Amniotic epithelial cell (primary cell): ENCODE measurements at regions not wholly inside any gene's neighbourhood (a gene's known extent, or its start where the extent isn't known, plus 50 kb on each side); places are given as distances from the start of the nearest gene placed in this dataset.
A peak's percentile ranks its signal among the peaks of the same experiment; 100 is the strongest.
"Not testable (repeated sequence)": the region's sequence is repeated elsewhere in the genome, so short reads cannot be mapped to it uniquely, and the experiment has no call there.

Experiments
- DNase-seq: peaks from one replicate; pipeline ENCODE4 v3.0.0-alpha.2; 2010; ENCODE audit warnings: low read depth

DNA sequence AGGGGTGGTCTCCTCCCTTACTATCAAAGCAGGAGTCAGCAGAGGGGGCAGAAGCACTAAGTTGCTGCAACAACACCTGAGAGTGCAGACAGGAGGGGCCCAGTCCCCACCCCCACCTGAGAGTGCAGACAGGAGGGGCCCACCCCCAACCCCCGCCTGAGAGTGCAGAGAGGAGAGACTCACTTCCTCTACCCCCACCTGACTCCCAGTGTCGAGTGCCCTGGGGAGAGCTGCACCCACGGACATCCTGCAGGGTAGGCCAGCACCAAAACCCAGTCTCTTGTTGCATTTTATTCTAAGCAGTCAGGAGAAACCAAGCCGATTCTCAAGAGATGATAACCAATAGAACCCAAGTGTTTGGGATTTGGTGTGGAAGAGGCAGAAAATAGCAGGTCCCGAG, 78.4 kb downstream of the NAPG start:
- no peak for DNase-seq

DNA sequence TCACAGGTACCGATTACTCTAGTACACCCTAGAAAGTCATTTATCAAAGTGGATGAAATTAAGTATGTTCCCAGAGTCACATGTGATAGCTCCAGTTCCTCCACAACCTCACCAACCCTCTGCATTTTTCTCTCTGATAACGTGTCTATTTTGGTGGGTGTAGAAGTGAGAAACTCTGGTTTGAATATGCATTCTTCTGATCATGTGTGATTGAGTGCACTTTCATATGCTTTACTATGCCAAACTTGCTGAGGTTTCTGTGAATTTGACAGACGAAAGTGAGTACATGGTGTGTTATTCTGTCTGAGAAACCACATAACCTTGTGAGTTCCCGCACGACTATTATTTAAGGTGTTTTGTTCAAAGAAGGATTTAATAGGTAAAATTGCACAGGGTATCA, 81.1 kb downstream of the NAPG start:
- not testable (repeated sequence) for DNase-seq

DNA sequence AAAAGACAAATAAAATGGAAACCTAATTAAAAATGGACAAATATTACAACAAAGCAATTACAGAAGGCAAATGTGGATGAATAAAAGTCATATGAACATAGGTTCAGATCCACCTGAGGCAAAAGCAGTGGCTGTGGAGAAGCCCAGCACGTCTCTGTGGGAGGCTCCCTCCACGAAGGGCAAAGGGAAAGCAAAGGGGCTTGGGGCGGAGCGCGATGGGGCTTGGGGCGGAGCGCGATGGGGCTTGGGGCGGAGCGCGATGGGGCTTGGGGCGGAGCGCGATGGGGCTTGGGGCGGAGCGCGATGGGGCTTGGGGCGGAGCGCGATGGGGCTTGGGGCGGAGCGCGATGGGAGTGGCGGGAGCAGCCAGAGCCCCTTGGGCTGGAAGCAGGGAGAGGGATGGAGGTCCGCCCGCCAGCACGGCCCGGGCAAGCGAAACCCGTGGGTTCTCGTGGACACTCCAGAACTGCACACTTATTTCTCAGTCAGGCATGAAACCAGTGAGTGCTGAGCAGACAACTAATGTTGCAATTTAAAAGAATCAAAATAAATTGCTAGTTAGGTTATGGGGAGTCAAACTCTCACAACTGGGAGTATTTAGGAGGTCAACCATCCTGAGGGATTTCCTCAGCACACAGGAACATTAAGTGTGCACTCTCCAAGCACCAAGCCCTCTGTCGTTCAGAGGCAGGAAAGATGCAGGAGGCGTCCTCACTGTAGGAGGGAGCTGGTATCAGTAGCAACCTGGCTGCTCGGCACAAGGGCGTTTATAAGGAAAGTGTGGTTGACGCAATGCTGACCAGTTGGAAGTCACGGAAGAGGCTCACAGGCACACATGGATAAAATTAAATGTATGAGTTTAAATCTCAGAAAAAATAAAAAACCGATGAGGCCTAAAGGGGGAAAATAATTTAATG, 81.8 kb downstream of the NAPG start:
- DNase-seq: not testable (repeated sequence)

DNA sequence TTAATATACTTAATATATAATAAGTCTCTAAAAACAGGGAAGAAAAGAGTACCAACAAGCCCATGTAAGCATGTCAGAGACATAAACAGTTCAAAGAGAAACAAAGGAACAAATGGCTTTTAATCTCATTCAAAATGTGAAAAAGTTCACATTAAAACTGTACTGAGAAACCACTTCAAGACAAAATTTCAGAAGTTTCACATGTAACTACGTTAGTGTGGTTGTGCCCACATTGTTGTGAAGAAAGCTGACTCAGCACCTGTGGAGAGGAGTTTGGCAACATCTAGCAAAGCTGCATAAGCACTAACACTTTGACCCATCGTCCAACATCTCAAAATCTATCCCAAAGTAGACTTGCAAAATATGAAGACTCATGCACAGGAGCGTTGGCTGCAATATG, 82.6 kb downstream of the NAPG start:
- not testable (repeated sequence) for DNase-seq

DNA sequence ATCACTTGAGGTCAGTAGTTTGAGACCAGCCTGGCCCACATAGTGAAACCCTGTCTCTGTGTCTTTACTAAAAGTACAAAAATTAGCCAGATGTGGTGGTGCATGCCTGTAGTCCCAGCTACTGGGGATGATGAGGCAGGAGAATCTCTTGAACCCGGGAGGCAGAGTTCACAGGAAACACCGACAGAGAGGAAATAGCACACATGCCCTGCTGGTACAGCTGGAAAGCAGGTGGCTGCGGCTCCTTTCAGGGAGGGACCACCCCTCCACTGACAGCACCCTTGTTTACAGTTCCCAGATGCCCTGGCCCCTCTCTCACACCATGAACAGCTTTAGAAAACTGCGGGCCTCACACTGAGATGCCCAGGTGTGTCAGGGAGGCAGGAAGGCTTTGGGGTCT, 83.2 kb downstream of the NAPG start:
- not testable (repeated sequence) for DNase-seq

DNA sequence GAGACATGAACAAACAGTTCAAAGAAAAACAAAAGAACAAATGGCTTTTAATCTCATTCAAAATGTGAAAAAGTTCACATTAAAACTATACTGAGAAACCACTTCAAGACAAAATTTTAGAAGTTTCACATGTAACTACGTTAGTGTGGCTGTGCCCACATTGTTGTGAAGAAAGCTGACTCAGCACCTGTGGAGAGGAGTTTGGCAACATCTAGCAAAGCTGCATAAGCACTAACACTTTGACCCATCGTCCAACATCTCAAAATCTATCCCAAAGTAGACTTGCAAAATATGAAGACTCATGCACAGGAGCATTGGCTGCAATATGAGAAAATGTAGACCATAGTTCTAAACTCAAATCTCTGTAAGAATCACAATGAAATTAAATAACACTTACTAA, 87.4 kb downstream of the NAPG start:
- not testable (repeated sequence) for DNase-seq

DNA sequence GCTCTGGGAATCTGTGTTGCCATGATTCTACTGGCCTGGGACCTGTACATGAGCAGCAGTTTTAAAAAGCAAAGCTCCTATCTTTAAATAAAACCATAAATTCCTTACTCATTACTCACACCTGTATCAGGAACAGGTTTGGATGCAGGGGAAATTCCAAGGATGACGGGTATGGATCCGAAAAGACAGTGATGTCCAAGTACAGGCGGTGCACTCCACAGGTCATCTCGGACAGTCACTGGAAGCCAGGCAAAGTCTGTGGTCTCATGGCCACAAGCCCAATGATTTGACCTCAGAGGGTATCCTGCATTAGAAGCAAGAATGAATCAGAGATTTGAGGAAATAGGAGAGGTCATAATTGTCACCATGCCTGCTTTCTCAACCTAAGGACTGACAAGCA, 90.9 kb downstream of the NAPG start:
- peak; percentile 7 for DNase-seq

DNA sequence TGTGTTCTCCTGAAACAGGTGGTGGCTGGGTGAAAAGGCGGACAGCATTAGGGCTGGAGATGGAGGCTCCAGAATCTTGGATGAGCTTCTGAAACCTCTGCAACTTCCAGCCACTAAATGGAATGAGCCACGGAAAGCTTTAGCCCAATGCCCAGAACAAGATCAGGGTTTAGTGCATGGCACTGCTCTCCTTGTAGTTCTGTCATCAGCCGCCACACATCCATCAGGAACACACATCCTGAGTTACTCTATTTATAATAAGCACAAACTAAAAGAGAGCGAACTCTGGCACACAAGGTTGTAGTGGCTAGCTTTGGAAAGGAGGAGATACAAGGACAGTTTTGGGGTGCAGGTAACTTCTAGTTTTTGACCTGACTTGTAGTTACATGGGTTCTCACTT, 93.0 kb downstream of the NAPG start:
- DNase-seq: not testable (repeated sequence)

DNA sequence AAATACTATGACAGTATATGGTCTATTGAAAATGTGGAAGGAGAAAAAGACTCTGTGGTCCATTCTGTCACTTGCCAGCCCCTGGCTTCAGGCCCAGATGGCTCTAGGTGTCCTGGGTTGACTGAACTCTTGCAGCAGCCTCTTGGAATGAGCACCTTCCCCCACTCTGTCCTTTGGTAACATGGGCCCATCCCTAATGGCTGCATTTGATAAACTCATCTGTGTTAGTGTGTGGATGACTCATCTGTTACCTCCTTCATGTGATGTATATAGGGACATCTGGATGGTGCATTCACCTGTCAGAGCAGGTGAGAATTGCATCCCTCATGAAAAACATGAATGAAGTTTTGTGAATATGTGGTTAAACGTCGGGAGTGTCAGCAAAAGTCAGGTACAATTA, 93.5 kb downstream of the NAPG start:
- DNase-seq: not testable (repeated sequence)

DNA sequence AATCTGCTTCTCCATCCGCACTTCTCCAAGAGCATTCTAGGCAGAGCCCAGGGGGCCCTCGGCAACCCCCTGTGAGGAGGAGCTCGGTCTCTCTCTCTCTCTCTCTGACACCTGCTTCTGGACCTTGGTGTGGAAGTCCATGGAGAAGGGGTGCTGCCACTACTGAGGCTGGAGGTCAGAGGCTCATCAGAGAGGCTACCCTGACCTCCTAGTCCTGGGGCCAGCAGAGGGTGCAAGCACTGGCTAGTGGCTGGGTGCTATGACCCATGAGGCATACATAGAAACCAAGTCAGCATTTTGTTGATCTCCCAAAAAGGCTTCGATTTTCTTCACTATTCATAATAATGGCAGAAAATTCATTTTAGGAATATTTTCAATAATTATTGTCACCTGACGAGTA, 94.0 kb downstream of the NAPG start:
- DNase-seq: not testable (repeated sequence)
